K562 (cell line): ENCODE measurements at regions not wholly inside any gene's neighbourhood (a gene's known extent, or its start where the extent isn't known, plus 50 kb on each side); places are given as distances from the start of the nearest gene placed in this dataset.
A peak's percentile ranks its signal among the peaks of the same experiment; 100 is the strongest.

Experiments used
- ATAC-seq: fragments of 200-7000 bp; cut with Tn5 transposase; 3 replicates; pipeline ENCODE4 v1.9.1; 2020; ENCODE audit warnings: moderate library complexity
- BruUV-seq: library from RNA; stranded (reverse); fragments of 400-500 nt; replicated peaks from 2 replicates; lab custom pipeline; 2021; lab: Mats Ljungman, UMichigan
- CTCF ChIA-PET: fragments of 300-600 bp; formaldehyde crosslinking; extraction: SDS; loops from one replicate; lab custom pipeline; 2021; ENCODE audit warnings: low intra/inter-chr PET ratio; lab: Yijun Ruan, JAX
- POLR2A ChIA-PET: fragments of 300-600, 350-650 bp; sonication (Branson Sonifier 250); formaldehyde crosslinking; extraction: SDS; loops from one replicate; lab custom pipeline; 2021; ENCODE audit warnings: antibody characterized with exemption, inconsistent platforms; lab: Yijun Ruan, JAX
- DNase-seq, 4 experiments: peaks; one replicate each; pipeline versions ENCODE4 v3.0.0 to v3.0.0-alpha.2; 2011 to 2018; ENCODE audit warnings: low spot score in 3 of 4, mixed read lengths in 3 of 4; ENCODE audit errors: extremely low read depth in 1 of 4
- FAIRE-seq: peaks from 2 replicates; lab custom pipeline; 2011; peaks lifted over from hg19 to GRCh38; lab: Jason Lieb, UNC
- H2AFZ ChIP-seq: 2 replicates; pipeline ENCODE4 v1.6.0; 2011; ENCODE audit warnings: low read depth, low read length, control low read depth, inconsistent platforms
- H3K27ac ChIP-seq: fragments of 200-600 bp; 3 replicates; pipeline ENCODE4 v1.8.0; 2011; ENCODE audit warnings: low read depth, mild to moderate bottlenecking, control low read depth, inconsistent platforms, low read length, moderate library complexity, mixed read lengths; ENCODE audit errors: extremely low read depth
- H3K27me3 ChIP-seq, 2 experiments: fragments of 300-600 bp in 1 of 2; 2 replicates in 1 of 2; 3 replicates in 1 of 2; pipeline versions ENCODE4 v1.6.0 to v1.8.0; 2011; ENCODE audit warnings: inconsistent platforms in 2 of 2, low read length in 2 of 2, mild to moderate bottlenecking in 1 of 2, mixed read lengths in 1 of 2, moderate library complexity in 1 of 2; ENCODE audit not compliant: control insufficient read depth in 2 of 2, insufficient read depth in 2 of 2
- H3K36me3 ChIP-seq: fragments of 300-600 bp; 3 replicates; pipeline ENCODE4 v1.8.0; 2011; ENCODE audit warnings: mild to moderate bottlenecking, low read length, inconsistent platforms; ENCODE audit not compliant: control insufficient read depth, insufficient read depth
- H3K4me1 ChIP-seq, 2 experiments: fragments of 200-600 bp in 1 of 2; replicated peaks in 1 of 2; 2 replicates in 1 of 2; 3 replicates in 1 of 2; pipeline versions ENCODE4 v1.5.1 to v1.8.0; 2011; ENCODE audit warnings: inconsistent platforms in 2 of 2, low read length in 2 of 2, mild to moderate bottlenecking in 1 of 2, mixed read lengths in 1 of 2, moderate library complexity in 1 of 2; ENCODE audit not compliant: control insufficient read depth in 2 of 2, insufficient read depth in 2 of 2
- H3K4me2 ChIP-seq: 2 replicates; pipeline ENCODE4 v1.6.1; 2011; ENCODE audit warnings: low read length, control low read depth, inconsistent platforms, mixed read lengths; ENCODE audit not compliant: insufficient read depth
- H3K4me3 ChIP-seq: fragments of 200-600 bp; sonication (generic), shearing (Covaris generic); 2 replicates; pipeline ENCODE4 v1.5.1; 2016; ENCODE audit warnings: control low read depth, inconsistent platforms
- H3K79me2 ChIP-seq: fragments of 200-600 bp; 3 replicates; pipeline ENCODE4 v1.8.0; 2011; ENCODE audit warnings: low read length, inconsistent platforms; ENCODE audit not compliant: control insufficient read depth, insufficient read depth
- H3K9ac ChIP-seq, 2 experiments: 2 replicates each; pipeline versions ENCODE4 v1.6.0 to v1.6.1; 2011; ENCODE audit warnings: low read depth in 2 of 2, low read length in 2 of 2, control low read depth in 1 of 2, inconsistent platforms in 1 of 2, mild to moderate bottlenecking in 1 of 2, mixed read lengths in 1 of 2; ENCODE audit not compliant: insufficient read depth in 1 of 2
- H3K9me1 ChIP-seq: one replicate; pipeline ENCODE4 v1.6.0; 2011; ENCODE audit warnings: inconsistent platforms, mild to moderate bottlenecking, low read length, moderate library complexity; ENCODE audit not compliant: control insufficient read depth, insufficient read depth
- H3K9me3 ChIP-seq: replicated peaks from 2 replicates; pipeline ENCODE4 v1.5.1; 2011; ENCODE audit warnings: low read depth, low read length, inconsistent platforms; ENCODE audit not compliant: control insufficient read depth, insufficient read depth
- H4K20me1 ChIP-seq: replicated peaks from 2 replicates; pipeline ENCODE4 v1.6.1; 2011; ENCODE audit warnings: low read length, inconsistent platforms, mixed read lengths; ENCODE audit not compliant: control insufficient read depth, insufficient read depth
- CXXC5 ChIP-seq: fragments of 250-450 bp; sonication (Bioruptor Pico); IDR thresholded peaks from 2 replicates; pipeline ENCODE4 v1.8.0; 2022; ENCODE audit warnings: inconsistent platforms, mild to moderate bottlenecking, moderate library complexity
- HDAC2 ChIP-seq: fragments of 450-650 bp; IDR thresholded peaks from 2 replicates; pipeline ENCODE4 v1.6.1; 2016; ENCODE audit warnings: mild to moderate bottlenecking
- RBFOX2 ChIP-seq: fragments of 200-400 bp; formaldehyde crosslinking; IDR thresholded peaks from 2 replicates; pipeline ENCODE4 v1.6.1; 2017; ENCODE audit warnings: low read depth, mild to moderate bottlenecking, low read length, moderate library complexity
- WGBS: fragments of 100-300 bp; shearing (Covaris generic); methylation state at CpG from one replicate; pipeline ENCODE4 v1.1.6; 2016; ENCODE audit warnings: low coverage, mixed read lengths; ENCODE audit not compliant: insufficient coverage; ENCODE audit errors: missing lambda C conversion rate; 5-methylcytosine and 5-hydroxymethylcytosine counted together
- in situ Hi-C: fragments of 300-500 bp; cut with MboI; formaldehyde crosslinking; loops from 4 replicates; pipeline ENCODE4 v1.15.0; 2018; ENCODE audit warnings: inconsistent platforms, mixed read lengths
- intact Hi-C: fragments of 100-400 bp; cut with micrococcal nuclease; formaldehyde crosslinking; loops from 2 replicates; pipeline ENCODE4 v1.14.2; 2022
- TF ChIP-seq, protein P1 (sequence below), 2 experiments: fragments of 200-800 bp in 1 of 2; sonication (Bioruptor generic) in 1 of 2; sonication (generic) in 1 of 2; formaldehyde crosslinking in 1 of 2; IDR thresholded peaks in 1 of 2; conservative IDR thresholded peaks in 1 of 2; 2 replicates each; pipeline versions ENCODE4 v1.5.0 to v1.6.1; 2016 to 2020; ENCODE audit warnings: missing compliant biosample characterization in 1 of 2, missing genetic modification characterization in 1 of 2, missing genetic modification reagents in 1 of 2
- TF ChIP-seq, protein P2 (sequence below): fragments of 450-650 bp; formaldehyde crosslinking; IDR thresholded peaks from 2 replicates; pipeline ENCODE4 v1.4.0; 2020; ENCODE audit warnings: mild to moderate bottlenecking, mixed read lengths
- TF ChIP-seq, protein P3 (sequence below), 2 experiments: fragments of 450-650 bp in 1 of 2; sonication (generic) in 1 of 2; formaldehyde crosslinking in 1 of 2; IDR thresholded peaks in 1 of 2; conservative IDR thresholded peaks in 1 of 2; 2 replicates each; pipeline versions ENCODE4 v1.6.1 to v1.8.1; 2016 to 2023; ENCODE audit warnings: mild to moderate bottlenecking in 2 of 2, moderate library complexity in 2 of 2, inconsistent platforms in 1 of 2, missing genetic modification reagents in 1 of 2

DNA sequence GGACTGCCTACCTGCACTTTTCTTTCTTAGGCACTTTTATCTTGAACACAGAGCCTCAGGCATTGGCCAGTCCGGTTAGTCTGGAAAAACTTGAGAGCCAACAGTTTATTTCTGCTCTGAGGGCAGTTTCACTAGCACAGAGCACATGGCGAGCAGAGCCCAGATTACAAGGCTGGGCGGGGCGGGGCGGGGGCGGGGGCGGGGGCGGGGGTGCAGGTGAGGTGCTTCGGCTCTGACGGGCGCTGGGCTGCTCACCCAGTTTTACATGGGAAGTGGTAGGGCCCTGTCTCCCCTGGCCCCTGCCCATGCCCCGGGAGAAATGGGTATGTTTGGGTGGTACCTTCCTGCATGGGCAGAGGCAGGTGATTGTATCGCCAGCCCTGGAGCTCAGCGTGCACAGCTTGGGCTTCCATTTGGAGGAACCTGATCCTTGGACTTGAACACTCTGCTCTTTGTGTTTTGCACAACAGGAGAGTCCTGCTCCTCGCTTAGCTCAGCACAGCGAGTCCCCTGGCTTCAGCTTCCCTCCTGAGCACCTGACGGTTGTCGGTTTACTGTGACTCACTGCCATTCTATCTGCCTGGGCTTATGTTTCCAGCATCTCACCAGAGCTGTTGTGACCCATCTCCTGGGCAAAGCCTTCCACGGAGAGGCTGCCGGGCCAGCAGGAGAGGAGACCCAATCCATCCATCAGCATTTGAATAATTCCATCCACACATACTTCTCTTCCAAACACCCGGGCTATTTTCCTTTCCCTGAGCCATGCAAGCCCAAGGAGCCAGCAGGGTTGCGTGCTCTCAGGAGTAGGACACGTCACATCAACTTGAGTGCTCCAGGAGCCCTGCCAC is 108.5 kb downstream of the ARF6 start (continued):
- TF ChIP-seq, protein P1, sequence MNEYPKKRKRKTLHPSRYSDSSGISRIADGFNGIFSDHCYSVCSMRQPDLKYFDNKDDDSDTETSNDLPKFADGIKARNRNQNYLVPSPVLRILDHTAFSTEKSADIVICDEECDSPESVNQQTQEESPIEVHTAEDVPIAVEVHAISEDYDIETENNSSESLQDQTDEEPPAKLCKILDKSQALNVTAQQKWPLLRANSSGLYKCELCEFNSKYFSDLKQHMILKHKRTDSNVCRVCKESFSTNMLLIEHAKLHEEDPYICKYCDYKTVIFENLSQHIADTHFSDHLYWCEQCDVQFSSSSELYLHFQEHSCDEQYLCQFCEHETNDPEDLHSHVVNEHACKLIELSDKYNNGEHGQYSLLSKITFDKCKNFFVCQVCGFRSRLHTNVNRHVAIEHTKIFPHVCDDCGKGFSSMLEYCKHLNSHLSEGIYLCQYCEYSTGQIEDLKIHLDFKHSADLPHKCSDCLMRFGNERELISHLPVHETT (CRISPR knock-in tag; conservative IDR thresholded peaks at IDR 0.05 in 1 of 2, IDR thresholded peaks at IDR 0.05 in 1 of 2), result 0 out of 4 replicates have a peak, but pooled peaks of 1 of the 2 experiments have one; percentile 26
- TF ChIP-seq HDAC2 (no peak), CXXC5 (CRISPR knock-in tag) (no peak)

DNA sequence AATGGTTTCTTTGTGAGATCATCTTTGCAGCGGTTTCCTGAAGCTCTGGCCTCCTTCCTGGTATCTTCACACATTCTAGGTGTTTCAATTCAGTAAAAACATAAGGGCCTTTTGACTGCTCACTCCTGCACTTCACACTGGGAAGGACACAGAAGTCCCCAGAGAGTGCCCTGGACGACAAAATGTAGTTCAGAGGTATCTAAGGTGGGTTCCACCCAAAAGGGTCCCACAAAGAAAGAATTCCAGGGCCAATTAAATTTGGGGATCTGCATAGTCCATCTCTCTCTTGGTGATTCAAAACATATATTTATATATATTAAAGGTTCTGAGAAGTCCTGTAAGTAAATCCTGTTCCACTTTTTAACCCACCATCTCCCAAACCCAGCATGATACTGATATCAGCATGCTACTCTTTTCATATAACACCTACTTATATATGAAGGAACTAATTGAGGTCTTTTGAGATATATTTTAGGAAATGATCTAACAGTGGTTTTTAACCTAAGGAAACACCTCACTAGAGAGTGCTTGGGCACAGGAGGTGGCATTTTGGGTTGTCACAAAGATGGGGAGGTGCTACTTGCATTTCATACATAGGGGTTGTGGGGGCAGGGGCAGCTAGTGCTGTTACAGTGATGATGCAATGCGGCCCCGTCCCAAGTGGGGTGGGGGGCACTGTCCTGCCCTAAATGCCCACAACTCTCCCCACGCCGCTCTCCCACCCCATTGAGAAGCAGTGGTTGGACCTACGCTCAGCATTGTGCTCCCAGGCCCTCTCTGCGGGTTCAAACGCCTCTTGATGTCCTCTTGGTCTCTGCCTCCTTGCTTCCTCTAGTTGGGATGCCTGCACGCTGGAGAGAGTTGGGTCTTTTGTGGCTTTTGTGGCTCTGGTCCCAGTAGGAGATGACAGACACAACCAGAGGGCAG is 109.4 kb downstream of the ARF6 start:
- peak overlapping the region; percentile 87 for H2AFZ ChIP-seq
- peak overlapping the region; percentile 92 for H3K27ac ChIP-seq
- ATAC-seq, result peak; percentile 2; the same call in 2 of the 3 replicates
- ChIA-PET CTCF (no interaction called here), POLR2A (interaction anchor here (0.9 to 1.5 kb wide), 3 partner anchors 18 to 140 kb away, joined by 3 to 8 read pairs (median 3); no protein-coding TSS in a partner anchor)
- H3K4me1 ChIP-seq, result peaks cover 48 to 51% of the 10 kb centered on the region in 2 experiments
- TSS peak; percentile 79 for BruUV-seq
- H3K27me3 ChIP-seq, result no peaks in the 10 kb centered on the region
- peak overlapping the region; percentile 85 for H3K4me2 ChIP-seq
- peak overlapping the region; percentile 46 for H3K4me3 ChIP-seq
- no peaks in the 10 kb centered on the region for H3K36me3 ChIP-seq
- DNase-seq, result peak in 1 of 4 experiments; percentile 31
- H3K9me1 ChIP-seq, result no peaks in the 10 kb centered on the region
- intact Hi-C loops, result loop anchor here (2.0 to 5.0 kb wide), 3 partner anchors 60 to 139 kb away; partner anchors contain the start of gene ARF6
- 19% methylated on average over 4 of the region's 10 CpGs for WGBS
- peaks cover 13% of the 10 kb centered on the region; the same call in 2 of the 3 replicates for H3K79me2 ChIP-seq
- H3K9me3 ChIP-seq, result no peaks in the 10 kb centered on the region
- H3K9ac ChIP-seq, result peak overlapping the region; percentile 75 to 88; a peak in 3 of 4 replicates
- no peaks in the 10 kb centered on the region for H4K20me1 ChIP-seq
- in situ Hi-C loops, result no loop called here
- no peak for FAIRE-seq
- 0 out of 2 replicates have a peak, but pooled peaks have one; percentile 2 for TF ChIP-seq RBFOX2
- TF ChIP-seq, protein P2, sequence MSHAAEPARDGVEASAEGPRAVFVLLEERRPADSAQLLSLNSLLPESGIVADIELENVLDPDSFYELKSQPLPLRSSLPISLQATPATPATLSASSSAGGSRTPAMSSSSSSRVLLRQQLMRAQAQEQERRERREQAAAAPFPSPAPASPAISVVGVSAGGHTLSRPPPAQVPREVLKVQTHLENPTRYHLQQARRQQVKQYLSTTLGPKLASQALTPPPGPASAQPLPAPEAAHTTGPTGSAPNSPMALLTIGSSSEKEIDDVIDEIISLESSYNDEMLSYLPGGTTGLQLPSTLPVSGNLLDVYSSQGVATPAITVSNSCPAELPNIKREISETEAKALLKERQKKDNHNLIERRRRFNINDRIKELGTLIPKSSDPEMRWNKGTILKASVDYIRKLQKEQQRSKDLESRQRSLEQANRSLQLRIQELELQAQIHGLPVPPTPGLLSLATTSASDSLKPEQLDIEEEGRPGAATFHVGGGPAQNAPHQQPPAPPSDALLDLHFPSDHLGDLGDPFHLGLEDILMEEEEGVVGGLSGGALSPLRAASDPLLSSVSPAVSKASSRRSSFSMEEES (CRISPR knock-in tag), result no peak
- TF ChIP-seq, protein P3, sequence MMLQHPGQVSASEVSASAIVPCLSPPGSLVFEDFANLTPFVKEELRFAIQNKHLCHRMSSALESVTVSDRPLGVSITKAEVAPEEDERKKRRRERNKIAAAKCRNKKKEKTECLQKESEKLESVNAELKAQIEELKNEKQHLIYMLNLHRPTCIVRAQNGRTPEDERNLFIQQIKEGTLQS (IDR thresholded peaks at IDR 0.05), result peak; percentile 89
- TF ChIP-seq, protein P3 (CRISPR knock-in tag; conservative IDR thresholded peaks at IDR 0.05), result no peak
